ENCODE measurements at regions not wholly inside any gene's neighbourhood (a gene's known extent, or its start where the extent isn't known, plus 50 kb on each side); places are given as distances from the start of the nearest gene placed in this dataset.

DNA sequence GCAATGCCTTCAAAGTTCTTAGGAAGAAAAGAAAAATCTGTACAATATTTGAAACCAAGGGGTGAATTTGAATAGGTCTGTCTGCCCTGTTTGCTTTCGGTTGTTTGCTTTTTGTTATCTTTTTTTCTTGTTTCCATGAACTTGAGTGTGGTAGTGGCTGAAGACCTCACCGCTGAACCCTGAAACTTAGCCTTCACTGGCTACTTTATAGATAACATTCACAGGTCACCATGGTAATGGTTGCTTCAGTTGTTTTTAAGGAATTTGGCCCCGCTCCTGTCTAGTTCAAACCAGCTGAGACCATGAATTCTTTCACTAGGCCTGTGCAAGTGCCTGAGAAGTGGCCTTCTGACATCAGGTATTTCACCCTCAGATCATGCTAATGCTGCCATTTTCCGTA lies 137.0 kb upstream of the PMFBP1 start:
- no peak for DNase-seq
- intact Hi-C loops (cut with DNase I; ENCODE audit: low total_unique reads) = no loop called here
- WGBS, 5 donors = 67 to 90% (median 83%) methylated on average over 4 of the region's 4 CpGs
- no peaks in the 10 kb centered on the region for H3K27me3 ChIP-seq (replicated peaks in 1 of 7)
- TF ChIP-seq, protein P1, sequence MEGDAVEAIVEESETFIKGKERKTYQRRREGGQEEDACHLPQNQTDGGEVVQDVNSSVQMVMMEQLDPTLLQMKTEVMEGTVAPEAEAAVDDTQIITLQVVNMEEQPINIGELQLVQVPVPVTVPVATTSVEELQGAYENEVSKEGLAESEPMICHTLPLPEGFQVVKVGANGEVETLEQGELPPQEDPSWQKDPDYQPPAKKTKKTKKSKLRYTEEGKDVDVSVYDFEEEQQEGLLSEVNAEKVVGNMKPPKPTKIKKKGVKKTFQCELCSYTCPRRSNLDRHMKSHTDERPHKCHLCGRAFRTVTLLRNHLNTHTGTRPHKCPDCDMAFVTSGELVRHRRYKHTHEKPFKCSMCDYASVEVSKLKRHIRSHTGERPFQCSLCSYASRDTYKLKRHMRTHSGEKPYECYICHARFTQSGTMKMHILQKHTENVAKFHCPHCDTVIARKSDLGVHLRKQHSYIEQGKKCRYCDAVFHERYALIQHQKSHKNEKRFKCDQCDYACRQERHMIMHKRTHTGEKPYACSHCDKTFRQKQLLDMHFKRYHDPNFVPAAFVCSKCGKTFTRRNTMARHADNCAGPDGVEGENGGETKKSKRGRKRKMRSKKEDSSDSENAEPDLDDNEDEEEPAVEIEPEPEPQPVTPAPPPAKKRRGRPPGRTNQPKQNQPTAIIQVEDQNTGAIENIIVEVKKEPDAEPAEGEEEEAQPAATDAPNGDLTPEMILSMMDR (IDR thresholded peaks at IDR 0.05 in 8 of 11, conservative IDR thresholded peaks at IDR 0.05 in 3 of 11) = no peak
- TF ChIP-seq POLR2A (IDR thresholded peaks at IDR 0.05) (no peak), POLR2AphosphoS5 (IDR thresholded peaks at IDR 0.05) (no peak)
- H3K27ac ChIP-seq = no peak overlapping the region
- peaks cover 0 to 22% (median 9%) of the 10 kb centered on the region in 8 donors for H3K9me3 ChIP-seq
- no peaks in the 10 kb centered on the region for H3K36me3 ChIP-seq
- H3K4me1 ChIP-seq = no peaks in the 10 kb centered on the region
- H3K4me3 ChIP-seq = no peak overlapping the region

DNA sequence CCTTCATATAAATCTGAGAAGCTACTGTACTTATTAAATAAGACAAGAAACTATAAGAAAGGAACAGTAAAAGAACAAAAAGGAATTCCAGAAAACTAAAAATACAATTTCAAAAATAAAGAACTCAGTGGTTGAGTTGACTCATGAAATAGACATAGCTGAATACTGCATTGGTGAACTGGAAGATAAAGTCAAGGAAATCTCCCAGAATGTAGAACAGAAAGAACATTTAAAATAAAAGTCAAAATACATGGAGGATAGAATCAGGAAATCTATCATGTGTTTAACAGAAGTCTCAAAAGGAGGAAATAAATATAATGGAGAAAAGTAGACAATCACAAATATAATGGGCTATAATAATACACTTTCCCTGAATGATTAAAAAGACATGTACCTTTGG lies 136.4 kb upstream of the PMFBP1 start:
- intact Hi-C loops (cut with DNase I; ENCODE audit: low total_unique reads) = no loop called here
- no peak for DNase-seq
- no peaks in the 10 kb centered on the region for H3K4me1 ChIP-seq
- TF ChIP-seq POLR2A (IDR thresholded peaks at IDR 0.05) (no peak), POLR2AphosphoS5 (IDR thresholded peaks at IDR 0.05) (no peak)
- TF ChIP-seq, protein P1 (IDR thresholded peaks at IDR 0.05 in 8 of 11, conservative IDR thresholded peaks at IDR 0.05 in 3 of 11) = no peak
- H3K27me3 ChIP-seq (replicated peaks in 1 of 7) = no peaks in the 10 kb centered on the region
- H3K27ac ChIP-seq = no peak overlapping the region
- H3K9me3 ChIP-seq = peaks cover 0 to 22% (median 9%) of the 10 kb centered on the region in 8 donors
- H3K36me3 ChIP-seq = no peaks in the 10 kb centered on the region
- no peak overlapping the region for H3K4me3 ChIP-seq

DNA sequence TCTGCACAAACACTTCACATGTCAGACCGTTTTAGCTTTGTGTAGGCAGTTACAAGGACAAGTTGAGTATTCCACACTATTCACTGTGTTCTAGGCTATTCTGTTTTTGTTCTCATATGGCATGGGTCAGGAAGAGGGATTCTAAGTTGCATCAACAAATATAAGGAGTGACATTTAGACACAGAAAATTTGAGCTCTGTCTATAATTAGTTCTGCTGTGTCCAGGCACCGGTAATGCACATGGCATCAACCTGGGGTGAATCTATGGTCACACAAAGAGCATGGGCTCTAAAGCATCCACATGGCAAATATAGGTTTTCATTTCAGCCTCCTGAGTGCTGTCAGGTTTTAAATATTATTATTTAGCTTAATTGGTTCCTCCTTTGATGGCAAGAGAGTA lies 130.4 kb upstream of the PMFBP1 start:
- no peak overlapping the region for H3K27ac ChIP-seq
- no peaks in the 10 kb centered on the region for H3K36me3 ChIP-seq
- intact Hi-C loops (cut with DNase I; ENCODE audit: low total_unique reads) = no loop called here
- TF ChIP-seq, protein P1 (IDR thresholded peaks at IDR 0.05 in 8 of 11, conservative IDR thresholded peaks at IDR 0.05 in 3 of 11) = no peak
- TF ChIP-seq POLR2AphosphoS5 (IDR thresholded peaks at IDR 0.05) (no peak), POLR2A (IDR thresholded peaks at IDR 0.05) (no peak)
- H3K27me3 ChIP-seq (replicated peaks in 1 of 7) = no peaks in the 10 kb centered on the region
- DNase-seq = no peak
- H3K4me3 ChIP-seq = no peak overlapping the region
- 61 to 80% (median 74%) methylated on average over 2 of the region's 2 CpGs for WGBS, 5 donors
- no peaks in the 10 kb centered on the region for H3K9me3 ChIP-seq
- no peaks in the 10 kb centered on the region for H3K4me1 ChIP-seq

DNA sequence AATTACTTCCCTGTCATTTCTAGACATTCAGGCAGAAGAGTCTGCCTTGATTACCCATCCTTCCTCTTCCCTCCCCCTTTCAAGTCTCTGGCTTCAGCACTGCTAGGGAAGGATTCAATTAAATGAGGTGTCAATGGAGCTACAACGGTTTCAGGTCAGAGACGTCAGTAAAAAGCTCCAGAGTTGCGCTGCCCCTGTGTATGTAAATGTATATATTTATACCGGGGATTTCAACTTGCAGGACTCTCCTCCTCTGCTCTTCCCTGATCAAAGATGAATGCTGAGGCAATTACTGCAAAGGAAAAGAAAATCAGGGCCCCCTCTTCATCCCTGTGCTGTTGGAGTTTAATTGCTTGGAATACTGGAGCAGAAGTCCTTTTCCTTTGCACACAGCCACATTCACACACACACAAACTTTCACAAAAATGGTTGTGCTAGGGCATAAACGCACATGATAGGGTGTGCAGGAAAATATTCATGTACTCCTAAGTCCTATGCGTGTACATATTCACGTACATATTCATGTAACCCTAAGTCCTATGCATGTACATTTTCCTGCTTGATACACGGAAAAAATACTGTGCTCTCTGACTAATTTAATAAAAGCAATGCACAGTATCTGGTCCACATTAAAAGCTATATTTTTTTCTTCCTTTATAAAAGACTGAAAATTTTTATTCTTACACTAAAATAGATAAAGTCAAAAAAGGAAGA lies 129.7 kb upstream of the PMFBP1 start:
- H3K9me3 ChIP-seq = no peaks in the 10 kb centered on the region
- H3K36me3 ChIP-seq = no peaks in the 10 kb centered on the region
- intact Hi-C loops (cut with DNase I; ENCODE audit: low total_unique reads) = no loop called here
- H3K4me1 ChIP-seq = no peaks in the 10 kb centered on the region
- no peaks in the 10 kb centered on the region for H3K27me3 ChIP-seq (replicated peaks in 1 of 7)
- no peak for DNase-seq
- WGBS, 5 donors = 73 to 86% (median 82%) methylated on average over 8 of the region's 8 CpGs
- H3K4me3 ChIP-seq = no peak overlapping the region
- H3K27ac ChIP-seq = no peak overlapping the region
- TF ChIP-seq, protein P1 (IDR thresholded peaks at IDR 0.05 in 8 of 11, conservative IDR thresholded peaks at IDR 0.05 in 3 of 11) = no peak
- TF ChIP-seq POLR2AphosphoS5 (IDR thresholded peaks at IDR 0.05) = no peak
- no peak for TF ChIP-seq POLR2A (IDR thresholded peaks at IDR 0.05)
